ENCODE measurements at regions not wholly inside any gene's neighbourhood (a gene's known extent, or its start where the extent isn't known, plus 50 kb on each side); places are given as distances from the start of the nearest gene placed in this dataset.

GRCh38 chr7:41205600-41205999 is 497.3 kb downstream of the INHBA start:
- Histone ChIP-seq H3K27ac (ENCODE audit: low read depth in 1 of 2, low read length in 2 of 2) (no peak overlapping the region), H3K9me3 (replicated peaks in 1 of 2; ENCODE audit: control insufficient read depth in 1 of 2, insufficient read depth in 1 of 2, low read length in 2 of 2) (peaks cover 0 to 4% of the 10 kb centered on the region in 2 donors), H3K79me2 (ENCODE audit: insufficient read depth, low read length) (no peaks in the 10 kb centered on the region), H3K4me3 (replicated peaks in 1 of 3; ENCODE audit: low read depth in 2 of 3, low read length in 3 of 3) (no peak overlapping the region), H3K9ac (ENCODE audit: insufficient read depth, low read length, poor library complexity, severe bottlenecking) (no peak overlapping the region), H3K27me3 (ENCODE audit: control insufficient read depth in 2 of 2, insufficient read depth in 2 of 2, low read length in 2 of 2) (no peaks in the 10 kb centered on the region), H3K4me2 (replicated peaks; ENCODE audit: extremely low read depth, low read length, poor library complexity, severe bottlenecking) (no peak overlapping the region), H4K20me1 (ENCODE audit: insufficient read depth, low read length) (no peaks in the 10 kb centered on the region), H2AFZ (ENCODE audit: insufficient read depth, low read depth, low read length, poor library complexity, severe bottlenecking) (no peak overlapping the region), H3K36me3 (replicated peaks in 1 of 2; ENCODE audit: control insufficient read depth in 1 of 2, insufficient read depth in 2 of 2, low read length in 2 of 2) (no peaks in the 10 kb centered on the region), H3K4me1 (ENCODE audit: control insufficient read depth in 1 of 2, insufficient read depth in 2 of 2, low read length in 2 of 2) (no peaks in the 10 kb centered on the region)
- DNase-seq: no peak
- Mint-ChIP-seq H3K27ac (no peak overlapping the region), H3K4me3 (no peak overlapping the region), H3K9me3 (peaks cover 0 to 4% (median 3%) of the 10 kb centered on the region in 7 donors), H3K27me3 (ENCODE audit: low read depth in 3 of 3) (peaks cover 0 to 2% (median 0%) of the 10 kb centered on the region in 3 donors), H3K4me1 (no peaks in the 10 kb centered on the region), H3K36me3 (no peaks in the 10 kb centered on the region)
- WGBS (ENCODE audit: insufficient coverage): no CpG with 5 or more reads among the region's 2 CpGs
- TF ChIP-seq, protein P1, sequence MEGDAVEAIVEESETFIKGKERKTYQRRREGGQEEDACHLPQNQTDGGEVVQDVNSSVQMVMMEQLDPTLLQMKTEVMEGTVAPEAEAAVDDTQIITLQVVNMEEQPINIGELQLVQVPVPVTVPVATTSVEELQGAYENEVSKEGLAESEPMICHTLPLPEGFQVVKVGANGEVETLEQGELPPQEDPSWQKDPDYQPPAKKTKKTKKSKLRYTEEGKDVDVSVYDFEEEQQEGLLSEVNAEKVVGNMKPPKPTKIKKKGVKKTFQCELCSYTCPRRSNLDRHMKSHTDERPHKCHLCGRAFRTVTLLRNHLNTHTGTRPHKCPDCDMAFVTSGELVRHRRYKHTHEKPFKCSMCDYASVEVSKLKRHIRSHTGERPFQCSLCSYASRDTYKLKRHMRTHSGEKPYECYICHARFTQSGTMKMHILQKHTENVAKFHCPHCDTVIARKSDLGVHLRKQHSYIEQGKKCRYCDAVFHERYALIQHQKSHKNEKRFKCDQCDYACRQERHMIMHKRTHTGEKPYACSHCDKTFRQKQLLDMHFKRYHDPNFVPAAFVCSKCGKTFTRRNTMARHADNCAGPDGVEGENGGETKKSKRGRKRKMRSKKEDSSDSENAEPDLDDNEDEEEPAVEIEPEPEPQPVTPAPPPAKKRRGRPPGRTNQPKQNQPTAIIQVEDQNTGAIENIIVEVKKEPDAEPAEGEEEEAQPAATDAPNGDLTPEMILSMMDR (IDR thresholded peaks at IDR 0.05): no peak
- intact Hi-C loops (cut with micrococcal nuclease): no loop called here

DNA sequence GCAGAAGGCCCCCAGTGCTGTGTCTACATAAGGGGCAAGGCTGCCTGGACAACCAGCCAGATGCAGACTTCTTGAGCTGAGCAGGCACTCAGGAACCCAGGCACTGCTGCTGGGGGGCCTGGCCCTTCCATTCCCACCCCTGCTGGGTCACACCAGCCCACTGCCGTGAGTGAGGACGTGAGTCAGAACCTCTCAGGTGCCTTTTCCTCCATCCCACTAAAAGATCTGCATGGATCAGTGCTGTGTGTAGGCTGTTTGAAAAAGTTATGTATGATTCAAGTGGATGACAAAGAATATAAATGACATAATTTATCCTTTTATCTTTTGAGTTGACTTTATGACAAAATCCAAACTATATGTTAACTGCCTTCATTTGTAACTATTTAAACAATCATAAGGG is 499.3 kb downstream of the INHBA start:
- Histone ChIP-seq H3K9me3 (replicated peaks in 1 of 2; ENCODE audit: control insufficient read depth in 1 of 2, insufficient read depth in 1 of 2, low read length in 2 of 2) (peaks cover 0 to 4% of the 10 kb centered on the region in 2 donors), H3K79me2 (ENCODE audit: insufficient read depth, low read length) (no peaks in the 10 kb centered on the region), H3K9ac (ENCODE audit: insufficient read depth, low read length, poor library complexity, severe bottlenecking) (no peak overlapping the region), H3K27ac (ENCODE audit: low read depth in 1 of 2, low read length in 2 of 2) (no peak overlapping the region), H3K4me2 (replicated peaks; ENCODE audit: extremely low read depth, low read length, poor library complexity, severe bottlenecking) (no peak overlapping the region), H3K36me3 (replicated peaks in 1 of 2; ENCODE audit: control insufficient read depth in 1 of 2, insufficient read depth in 2 of 2, low read length in 2 of 2) (no peaks in the 10 kb centered on the region), H2AFZ (ENCODE audit: insufficient read depth, low read depth, low read length, poor library complexity, severe bottlenecking) (no peak overlapping the region), H3K27me3 (ENCODE audit: control insufficient read depth in 2 of 2, insufficient read depth in 2 of 2, low read length in 2 of 2) (no peaks in the 10 kb centered on the region), H4K20me1 (ENCODE audit: insufficient read depth, low read length) (no peaks in the 10 kb centered on the region), H3K4me3 (replicated peaks in 1 of 3; ENCODE audit: low read depth in 2 of 3, low read length in 3 of 3) (no peak overlapping the region), H3K4me1 (ENCODE audit: control insufficient read depth in 1 of 2, insufficient read depth in 2 of 2, low read length in 2 of 2) (no peaks in the 10 kb centered on the region)
- no peak overlapping the region for H3K4me3 Mint-ChIP-seq
- WGBS (ENCODE audit: insufficient coverage): no CpG with 5 or more reads among the region's 2 CpGs
- no peaks in the 10 kb centered on the region for H3K4me1 Mint-ChIP-seq
- no peak overlapping the region for H3K27ac Mint-ChIP-seq
- no peaks in the 10 kb centered on the region for H3K36me3 Mint-ChIP-seq
- H3K27me3 Mint-ChIP-seq (ENCODE audit: low read depth in 3 of 3): peaks cover 0 to 2% (median 0%) of the 10 kb centered on the region in 3 donors
- peaks cover 0 to 8% (median 3%) of the 10 kb centered on the region in 7 donors for H3K9me3 Mint-ChIP-seq
- no peak for DNase-seq
- intact Hi-C loops (cut with micrococcal nuclease): no loop called here
- TF ChIP-seq, protein P1 (IDR thresholded peaks at IDR 0.05): no peak

All from CD14-positive monocyte (primary cell).